ENCODE measurements at regions not wholly inside any gene's neighbourhood (a gene's known extent, or its start where the extent isn't known, plus 50 kb on each side); places are given as distances from the start of the nearest gene placed in this dataset.

- TF ChIP-seq, protein P1, sequence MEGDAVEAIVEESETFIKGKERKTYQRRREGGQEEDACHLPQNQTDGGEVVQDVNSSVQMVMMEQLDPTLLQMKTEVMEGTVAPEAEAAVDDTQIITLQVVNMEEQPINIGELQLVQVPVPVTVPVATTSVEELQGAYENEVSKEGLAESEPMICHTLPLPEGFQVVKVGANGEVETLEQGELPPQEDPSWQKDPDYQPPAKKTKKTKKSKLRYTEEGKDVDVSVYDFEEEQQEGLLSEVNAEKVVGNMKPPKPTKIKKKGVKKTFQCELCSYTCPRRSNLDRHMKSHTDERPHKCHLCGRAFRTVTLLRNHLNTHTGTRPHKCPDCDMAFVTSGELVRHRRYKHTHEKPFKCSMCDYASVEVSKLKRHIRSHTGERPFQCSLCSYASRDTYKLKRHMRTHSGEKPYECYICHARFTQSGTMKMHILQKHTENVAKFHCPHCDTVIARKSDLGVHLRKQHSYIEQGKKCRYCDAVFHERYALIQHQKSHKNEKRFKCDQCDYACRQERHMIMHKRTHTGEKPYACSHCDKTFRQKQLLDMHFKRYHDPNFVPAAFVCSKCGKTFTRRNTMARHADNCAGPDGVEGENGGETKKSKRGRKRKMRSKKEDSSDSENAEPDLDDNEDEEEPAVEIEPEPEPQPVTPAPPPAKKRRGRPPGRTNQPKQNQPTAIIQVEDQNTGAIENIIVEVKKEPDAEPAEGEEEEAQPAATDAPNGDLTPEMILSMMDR (IDR thresholded peaks at IDR 0.05; ENCODE audit: low read length), result no peak
- no peak for TF ChIP-seq EZH2 (IDR thresholded peaks at IDR 0.05; ENCODE audit: borderline replicate concordance, low read length)
- Histone ChIP-seq H3K4me3 (ENCODE audit: low read depth, low read length, poor library complexity, severe bottlenecking) (no peak overlapping the region), H3K79me2 (ENCODE audit: insufficient read depth, low read length) (no peaks in the 10 kb centered on the region), H3F3A (ENCODE audit: insufficient read depth, low read length) (no peaks in the 10 kb centered on the region), H3K27me3 (ENCODE audit: insufficient read depth, low read length) (no peaks in the 10 kb centered on the region), H3K4me2 (ENCODE audit: low read length) (no peak overlapping the region), H2AFZ (ENCODE audit: low read length) (no peak overlapping the region), H3K9me2 (ENCODE audit: low read depth, low read length) (no peaks in the 10 kb centered on the region), H3K27ac (ENCODE audit: low read depth, low read length, poor library complexity, severe bottlenecking) (no peak overlapping the region), H3K36me3 (ENCODE audit: insufficient read depth, low read length) (no peaks in the 10 kb centered on the region), H3K4me1 (ENCODE audit: insufficient read depth, low read length, severe bottlenecking) (no peaks in the 10 kb centered on the region), H3K9ac (ENCODE audit: low read length) (no peak overlapping the region), H3K9me3 (ENCODE audit: low read length) (no peaks in the 10 kb centered on the region), H4K20me1 (ENCODE audit: insufficient read depth, low read length) (no peaks in the 10 kb centered on the region)
Observed at GRCh38 chr5:38728029-38728428, 117.8 kb upstream of the OSMR start.

GRCh38 chr5:38731461-38731860, 114.4 kb upstream of the OSMR start:
- Histone ChIP-seq H4K20me1 (ENCODE audit: insufficient read depth, low read length) (no peaks in the 10 kb centered on the region), H3K4me1 (ENCODE audit: insufficient read depth, low read length, severe bottlenecking) (no peaks in the 10 kb centered on the region), H3K9me3 (ENCODE audit: low read length) (no peaks in the 10 kb centered on the region), H3F3A (ENCODE audit: insufficient read depth, low read length) (no peaks in the 10 kb centered on the region), H3K36me3 (ENCODE audit: insufficient read depth, low read length) (no peaks in the 10 kb centered on the region), H3K9me2 (ENCODE audit: low read depth, low read length) (no peaks in the 10 kb centered on the region), H3K4me2 (ENCODE audit: low read length) (no peak overlapping the region), H3K27me3 (ENCODE audit: insufficient read depth, low read length) (no peaks in the 10 kb centered on the region), H3K27ac (ENCODE audit: low read depth, low read length, poor library complexity, severe bottlenecking) (no peak overlapping the region), H3K4me3 (ENCODE audit: low read depth, low read length, poor library complexity, severe bottlenecking) (no peak overlapping the region), H3K9ac (ENCODE audit: low read length) (no peak overlapping the region), H2AFZ (ENCODE audit: low read length) (no peak overlapping the region), H3K79me2 (ENCODE audit: insufficient read depth, low read length) (no peaks in the 10 kb centered on the region)
- no peak for TF ChIP-seq EZH2 (IDR thresholded peaks at IDR 0.05; ENCODE audit: borderline replicate concordance, low read length)
- TF ChIP-seq, protein P1 (IDR thresholded peaks at IDR 0.05; ENCODE audit: low read length), result no peak

DNA sequence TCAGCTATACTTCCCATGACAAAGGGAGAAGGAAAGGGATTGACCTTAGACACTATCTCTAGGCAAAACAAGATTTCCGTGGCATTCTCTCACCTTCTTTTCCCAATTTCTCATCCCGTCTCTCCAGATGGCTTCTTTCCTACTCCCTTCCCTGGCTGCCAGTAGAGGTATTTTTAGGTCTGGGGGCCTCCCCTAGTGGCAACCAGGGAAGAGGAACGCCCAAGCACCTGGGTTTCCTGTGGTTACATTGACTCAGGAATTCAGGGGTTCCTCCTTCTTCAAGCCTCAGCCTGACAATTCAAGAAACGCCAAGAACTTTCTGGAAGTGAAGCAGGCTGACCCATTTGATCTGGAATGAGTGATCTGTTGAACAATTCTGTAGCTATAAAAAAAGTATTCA, 111.5 kb upstream of the OSMR start:
- Histone ChIP-seq H3K9ac (ENCODE audit: low read length) (no peak overlapping the region), H3K79me2 (ENCODE audit: insufficient read depth, low read length) (no peaks in the 10 kb centered on the region), H3K9me2 (ENCODE audit: low read depth, low read length) (no peaks in the 10 kb centered on the region), H3K27me3 (ENCODE audit: insufficient read depth, low read length) (no peaks in the 10 kb centered on the region), H3F3A (ENCODE audit: insufficient read depth, low read length) (no peaks in the 10 kb centered on the region), H3K36me3 (ENCODE audit: insufficient read depth, low read length) (no peaks in the 10 kb centered on the region), H3K4me1 (ENCODE audit: insufficient read depth, low read length, severe bottlenecking) (no peaks in the 10 kb centered on the region), H4K20me1 (ENCODE audit: insufficient read depth, low read length) (no peaks in the 10 kb centered on the region), H3K4me3 (ENCODE audit: low read depth, low read length, poor library complexity, severe bottlenecking) (no peak overlapping the region), H3K27ac (ENCODE audit: low read depth, low read length, poor library complexity, severe bottlenecking) (no peak overlapping the region), H3K4me2 (ENCODE audit: low read length) (no peak overlapping the region), H3K9me3 (ENCODE audit: low read length) (no peaks in the 10 kb centered on the region), H2AFZ (ENCODE audit: low read length) (no peak overlapping the region)
- TF ChIP-seq, protein P1 (IDR thresholded peaks at IDR 0.05; ENCODE audit: low read length), result no peak
- no peak for TF ChIP-seq EZH2 (IDR thresholded peaks at IDR 0.05; ENCODE audit: borderline replicate concordance, low read length)

Data from OCI-LY1 (cell line).